ENCODE measurements at regions not wholly inside any gene's neighbourhood (a gene's known extent, or its start where the extent isn't known, plus 50 kb on each side); places are given as distances from the start of the nearest gene placed in this dataset.

GRCh38 chr5:9927106-9927505 lies 297.0 kb upstream of the TAS2R1 start:
- TF ChIP-seq POLR2AphosphoS5 (IDR thresholded peaks at IDR 0.05) (no peak), CTCF (IDR thresholded peaks at IDR 0.05) (no peak)
